ENCODE measurements at regions not wholly inside any gene's neighbourhood (a gene's known extent, or its start where the extent isn't known, plus 50 kb on each side); places are given as distances from the start of the nearest gene placed in this dataset.

GRCh38 chr22:49571326-49571725 lies 256.3 kb downstream of the BRD1 start:
- no peak overlapping the region for H3K27ac ChIP-seq
- H3K36me3 ChIP-seq = no peaks in the 10 kb centered on the region
- DNase-seq = peak in 1 of 2 donors; percentile 20
- intact Hi-C loops (cut with DNase I; ENCODE audit: low total_unique reads) = no loop called here
- H3K4me1 ChIP-seq = no peaks in the 10 kb centered on the region
- H3K9me3 ChIP-seq = no peaks in the 10 kb centered on the region
- TF ChIP-seq CTCF (IDR thresholded peaks at IDR 0.05) (no peak), EP300 (IDR thresholded peaks at IDR 0.05) (no peak), POLR2AphosphoS5 (IDR thresholded peaks at IDR 0.05) (no peak), POLR2A (IDR thresholded peaks at IDR 0.05) (no peak)
- 87 to 90% (median 88%) methylated on average over 7 to 14 of the region's 14 CpGs for WGBS, 5 donors
- H3K4me3 ChIP-seq = no peak overlapping the region
- no peaks in the 10 kb centered on the region for H3K27me3 ChIP-seq

GRCh38 chr22:49570032-49570848 lies 257.4 kb downstream of the BRD1 start:
- peak in 1 of 2 donors; percentile 10 for DNase-seq
- no peaks in the 10 kb centered on the region for H3K4me1 ChIP-seq
- H3K27ac ChIP-seq = no peak overlapping the region
- intact Hi-C loops (cut with DNase I; ENCODE audit: low total_unique reads) = no loop called here
- H3K9me3 ChIP-seq = no peaks in the 10 kb centered on the region
- H3K36me3 ChIP-seq = no peaks in the 10 kb centered on the region
- no peak overlapping the region for H3K4me3 ChIP-seq
- no peaks in the 10 kb centered on the region for H3K27me3 ChIP-seq
- 80 to 84% (median 82%) methylated on average over 14 to 20 of the region's 20 CpGs for WGBS, 5 donors
- TF ChIP-seq EP300 (IDR thresholded peaks at IDR 0.05) (no peak), POLR2A (IDR thresholded peaks at IDR 0.05) (no peak), POLR2AphosphoS5 (IDR thresholded peaks at IDR 0.05) (no peak), CTCF (IDR thresholded peaks at IDR 0.05) (no peak)

GRCh38 chr22:49569286-49570031 lies 258.2 kb downstream of the BRD1 start:
- intact Hi-C loops (cut with DNase I; ENCODE audit: low total_unique reads) = no loop called here
- no peaks in the 10 kb centered on the region for H3K27me3 ChIP-seq
- H3K36me3 ChIP-seq = no peaks in the 10 kb centered on the region
- H3K27ac ChIP-seq = no peak overlapping the region
- WGBS, 5 donors = 83 to 88% (median 86%) methylated on average over 29 to 37 of the region's 37 CpGs
- TF ChIP-seq CTCF (IDR thresholded peaks at IDR 0.05) (no peak), POLR2A (IDR thresholded peaks at IDR 0.05) (no peak), POLR2AphosphoS5 (IDR thresholded peaks at IDR 0.05) (no peak), EP300 (IDR thresholded peaks at IDR 0.05) (no peak)
- no peak overlapping the region for H3K4me3 ChIP-seq
- no peaks in the 10 kb centered on the region for H3K4me1 ChIP-seq
- H3K9me3 ChIP-seq = no peaks in the 10 kb centered on the region
- DNase-seq = peak in 1 of 2 donors; percentile 11

GRCh38 chr22:49568751-49569285 lies 258.9 kb downstream of the BRD1 start:
- Histone ChIP-seq H3K27ac (no peak overlapping the region), H3K36me3 (no peaks in the 10 kb centered on the region), H3K4me1 (no peaks in the 10 kb centered on the region), H3K9me3 (no peaks in the 10 kb centered on the region), H3K4me3 (no peak overlapping the region), H3K27me3 (no peaks in the 10 kb centered on the region)
- no peak for DNase-seq
- intact Hi-C loops (cut with DNase I; ENCODE audit: low total_unique reads) = no loop called here
- WGBS, 5 donors = 66 to 71% (median 70%) methylated on average over 12 to 14 of the region's 14 CpGs
- TF ChIP-seq CTCF (IDR thresholded peaks at IDR 0.05) = no peak
- TF ChIP-seq EP300 (IDR thresholded peaks at IDR 0.05) = no peak
- TF ChIP-seq POLR2AphosphoS5 (IDR thresholded peaks at IDR 0.05) = no peak
- TF ChIP-seq POLR2A (IDR thresholded peaks at IDR 0.05) = no peak
